GM18909 (cell line): ENCODE measurements at regions not wholly inside any gene's neighbourhood (a gene's known extent, or its start where the extent isn't known, plus 50 kb on each side); places are given as distances from the start of the nearest gene placed in this dataset.
"Not testable (repeated sequence)": the region's sequence is repeated elsewhere in the genome, so short reads cannot be mapped to it uniquely, and the experiment has no call there.

Experiments used
- ATAC-seq: cut with Tn5 transposase; IDR thresholded peaks from one replicate; pipeline ENCODE4 v1.9.1; 2021; ENCODE audit warnings: mild to moderate bottlenecking; ENCODE audit not compliant: unreplicated experiment, poor library complexity

- not testable (repeated sequence) for ATAC-seq
Measured at GRCh38 chr16:21530729-21531383, 68.5 kb upstream of the METTL9 start.

GRCh38 chr16:21532996-21533395 lies 66.4 kb upstream of the METTL9 start:
- not testable (repeated sequence) for ATAC-seq

GRCh38 chr16:21533474-21533873 lies 65.9 kb upstream of the METTL9 start:
- not testable (repeated sequence) for ATAC-seq

- not testable (repeated sequence) for ATAC-seq
Measured at GRCh38 chr16:21534561-21534960, 64.8 kb upstream of the METTL9 start.

- not testable (repeated sequence) for ATAC-seq
Measured at GRCh38 chr16:21535201-21535600, 64.2 kb upstream of the METTL9 start.

- ATAC-seq = not testable (repeated sequence)
Measured at GRCh38 chr16:21536740-21537139, 62.6 kb upstream of the METTL9 start.

GRCh38 chr16:21537598-21537997 lies 61.8 kb upstream of the METTL9 start:
- ATAC-seq = not testable (repeated sequence)

GRCh38 chr16:21539107-21539618 lies 60.2 kb upstream of the METTL9 start:
- ATAC-seq = not testable (repeated sequence)

GRCh38 chr16:21540770-21541433 lies 58.5 kb upstream of the METTL9 start:
- ATAC-seq = peak; percentile 55

GRCh38 chr16:21541611-21542051 lies 57.7 kb upstream of the METTL9 start:
- peak; percentile 49 for ATAC-seq

GRCh38 chr16:21542075-21542474 lies 57.3 kb upstream of the METTL9 start:
- ATAC-seq = not testable (repeated sequence)

- not testable (repeated sequence) for ATAC-seq
Measured at GRCh38 chr16:21542491-21543124, 56.8 kb upstream of the METTL9 start.

- ATAC-seq = not testable (repeated sequence)
Measured at GRCh38 chr16:21543151-21543836, 56.1 kb upstream of the METTL9 start.

- not testable (repeated sequence) for ATAC-seq
Measured at GRCh38 chr16:21545664-21546326, 53.6 kb upstream of the METTL9 start.

- ATAC-seq = not testable (repeated sequence)
Measured at GRCh38 chr16:21549396-21549795, 50.0 kb upstream of the METTL9 start.
